ENCODE measurements at regions not wholly inside any gene's neighbourhood (a gene's known extent, or its start where the extent isn't known, plus 50 kb on each side); places are given as distances from the start of the nearest gene placed in this dataset.

DNA sequence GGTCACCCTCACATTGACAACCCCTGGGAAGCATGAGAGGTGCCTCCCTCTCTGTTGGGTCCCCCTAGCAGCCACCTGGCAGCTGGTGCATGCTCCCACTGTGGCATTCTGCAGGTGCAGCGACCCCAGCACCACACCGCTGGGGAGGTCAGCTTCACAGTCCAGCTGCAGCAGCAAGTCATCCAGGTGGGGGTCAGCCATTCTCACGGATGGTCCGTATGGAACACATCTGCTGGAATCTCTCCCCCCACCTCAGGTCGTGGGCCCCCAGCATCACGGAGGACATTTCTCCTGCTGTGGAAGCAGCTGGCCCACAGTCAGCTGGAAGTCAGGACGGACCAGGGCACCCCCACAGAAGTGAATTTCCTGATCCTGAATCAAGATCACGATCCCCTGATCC lies 201.3 kb downstream of the COG6 start:
- TF ChIP-seq, protein P1, sequence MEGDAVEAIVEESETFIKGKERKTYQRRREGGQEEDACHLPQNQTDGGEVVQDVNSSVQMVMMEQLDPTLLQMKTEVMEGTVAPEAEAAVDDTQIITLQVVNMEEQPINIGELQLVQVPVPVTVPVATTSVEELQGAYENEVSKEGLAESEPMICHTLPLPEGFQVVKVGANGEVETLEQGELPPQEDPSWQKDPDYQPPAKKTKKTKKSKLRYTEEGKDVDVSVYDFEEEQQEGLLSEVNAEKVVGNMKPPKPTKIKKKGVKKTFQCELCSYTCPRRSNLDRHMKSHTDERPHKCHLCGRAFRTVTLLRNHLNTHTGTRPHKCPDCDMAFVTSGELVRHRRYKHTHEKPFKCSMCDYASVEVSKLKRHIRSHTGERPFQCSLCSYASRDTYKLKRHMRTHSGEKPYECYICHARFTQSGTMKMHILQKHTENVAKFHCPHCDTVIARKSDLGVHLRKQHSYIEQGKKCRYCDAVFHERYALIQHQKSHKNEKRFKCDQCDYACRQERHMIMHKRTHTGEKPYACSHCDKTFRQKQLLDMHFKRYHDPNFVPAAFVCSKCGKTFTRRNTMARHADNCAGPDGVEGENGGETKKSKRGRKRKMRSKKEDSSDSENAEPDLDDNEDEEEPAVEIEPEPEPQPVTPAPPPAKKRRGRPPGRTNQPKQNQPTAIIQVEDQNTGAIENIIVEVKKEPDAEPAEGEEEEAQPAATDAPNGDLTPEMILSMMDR (IDR thresholded peaks at IDR 0.05): no peak
- TF ChIP-seq POLR2A (IDR thresholded peaks at IDR 0.05) (no peak), POLR2AphosphoS5 (IDR thresholded peaks at IDR 0.05) (no peak)

All from breast epithelium (tissue), 3 donors.